ENCODE measurements at regions not wholly inside any gene's neighbourhood (a gene's known extent, or its start where the extent isn't known, plus 50 kb on each side); places are given as distances from the start of the nearest gene placed in this dataset.

DNA sequence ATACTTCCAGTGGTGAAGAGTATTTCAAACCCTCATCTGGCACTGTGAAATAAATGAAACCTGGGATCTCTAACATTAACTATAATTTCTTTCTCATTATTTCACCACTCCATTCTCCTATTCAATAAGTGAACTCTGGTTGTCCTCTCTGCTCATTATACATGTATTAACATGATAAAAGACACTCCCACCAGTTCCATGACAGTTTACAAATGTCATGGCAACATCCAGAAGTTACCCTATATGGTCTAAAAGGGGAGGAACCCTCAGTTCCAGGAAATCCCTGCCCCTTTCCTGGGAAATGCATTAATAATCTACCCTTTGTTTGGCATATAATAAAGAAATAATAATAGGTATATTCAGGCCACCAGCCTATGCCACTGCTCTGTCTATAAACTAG lies 62.7 kb upstream of the BRINP3 start:
- BruUV-seq (replicated peaks): no TSS peak
- Histone ChIP-seq H2AFZ (ENCODE audit: control insufficient read depth, low read depth, low read length) (no peak overlapping the region), H3K4me2 (ENCODE audit: control insufficient read depth, insufficient read depth) (no peak overlapping the region), H3K27me3 (replicated peaks in 1 of 2; ENCODE audit: control insufficient read depth in 2 of 2, insufficient read depth in 2 of 2, low read length in 1 of 2) (no peaks in the 10 kb centered on the region), H3K79me2 (ENCODE audit: control insufficient read depth, insufficient read depth, low read length) (no peaks in the 10 kb centered on the region), H3K4me3 (no peak overlapping the region), H3K9me3 (replicated peaks; ENCODE audit: control insufficient read depth, insufficient read depth, low read length) (no peaks in the 10 kb centered on the region), H3K4me1 (ENCODE audit: control insufficient read depth, insufficient read depth, low read length) (no peaks in the 10 kb centered on the region), H3K27ac (ENCODE audit: control insufficient read depth, insufficient read depth) (no peak overlapping the region), H4K20me1 (ENCODE audit: control insufficient read depth, insufficient read depth) (no peaks in the 10 kb centered on the region), H3K36me3 (ENCODE audit: control insufficient read depth in 2 of 2, insufficient read depth in 2 of 2, low read length in 1 of 2) (no peaks in the 10 kb centered on the region), H3K9ac (ENCODE audit: control insufficient read depth, insufficient read depth, low read length) (no peak overlapping the region)
- CTCF ChIA-PET: no interaction called here
- intact Hi-C loops (cut with micrococcal nuclease; ENCODE audit: unreplicated experiment) (no loop called here), in situ Hi-C loops (cut with MboI) (no loop called here)
- FAIRE-seq (no peak), DNase-seq (ENCODE audit: low read depth, low spot score) (no peak), ATAC-seq (no peak)
- POLR2A ChIA-PET: no interaction called here
- RAD21 ChIA-PET (ENCODE audit: unreplicated experiment): no interaction called here
- TF ChIP-seq TBL1XR1 (IDR thresholded peaks at IDR 0.05; ENCODE audit: low read depth, low read length) (no peak), CHD1 (IDR thresholded peaks at IDR 0.05; ENCODE audit: low read depth, low read length) (no peak), ZNF207 (IDR thresholded peaks at IDR 0.05; ENCODE audit: borderline replicate concordance) (no peak)
- SMC1A ChIA-PET (ENCODE audit: uncharacterized antibody, unreplicated experiment): no interaction called here

DNA sequence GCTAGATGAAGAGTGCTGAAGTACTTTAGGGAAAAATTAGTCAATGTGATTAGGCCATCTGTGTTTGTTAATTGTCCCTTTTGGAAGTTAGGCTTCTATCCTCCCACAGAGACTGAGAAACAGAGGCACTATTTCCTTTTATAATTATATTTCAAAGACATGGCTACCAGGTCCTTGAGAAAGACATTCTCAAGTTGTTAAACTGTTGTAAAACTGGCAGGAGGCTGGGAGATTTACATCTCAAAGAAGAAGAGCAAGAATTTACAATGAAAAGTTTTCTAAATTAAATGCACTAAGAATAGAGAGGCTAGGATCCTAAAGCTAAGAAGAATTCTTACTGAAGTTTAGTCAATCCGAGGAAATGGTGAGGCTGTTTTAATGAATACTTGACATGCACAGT lies 74.0 kb upstream of the BRINP3 start:
- Histone ChIP-seq H3K36me3 (ENCODE audit: control insufficient read depth in 2 of 2, insufficient read depth in 2 of 2, low read length in 1 of 2) (no peaks in the 10 kb centered on the region), H4K20me1 (ENCODE audit: control insufficient read depth, insufficient read depth) (no peaks in the 10 kb centered on the region), H3K4me2 (ENCODE audit: control insufficient read depth, insufficient read depth) (no peak overlapping the region), H2AFZ (ENCODE audit: control insufficient read depth, low read depth, low read length) (no peak overlapping the region), H3K27ac (ENCODE audit: control insufficient read depth, insufficient read depth) (no peak overlapping the region), H3K9me3 (replicated peaks; ENCODE audit: control insufficient read depth, insufficient read depth, low read length) (no peaks in the 10 kb centered on the region), H3K4me1 (ENCODE audit: control insufficient read depth, insufficient read depth, low read length) (no peaks in the 10 kb centered on the region), H3K4me3 (no peak overlapping the region), H3K27me3 (replicated peaks in 1 of 2; ENCODE audit: control insufficient read depth in 2 of 2, insufficient read depth in 2 of 2, low read length in 1 of 2) (no peaks in the 10 kb centered on the region), H3K9ac (ENCODE audit: control insufficient read depth, insufficient read depth, low read length) (no peak overlapping the region), H3K79me2 (ENCODE audit: control insufficient read depth, insufficient read depth, low read length) (no peaks in the 10 kb centered on the region)
- BruUV-seq (replicated peaks): no TSS peak
- ChIA-PET RAD21 (ENCODE audit: unreplicated experiment) (no interaction called here), CTCF (no interaction called here), POLR2A (no interaction called here), SMC1A (ENCODE audit: uncharacterized antibody, unreplicated experiment) (no interaction called here)
- in situ Hi-C loops (cut with MboI) (no loop called here), intact Hi-C loops (cut with micrococcal nuclease; ENCODE audit: unreplicated experiment) (no loop called here)
- ATAC-seq (no peak), DNase-seq (ENCODE audit: low read depth, low spot score) (no peak), FAIRE-seq (no peak)
- 12% methylated on average over 1 of the region's 1 CpG for WGBS (ENCODE audit: insufficient coverage, insufficient replicate concordance, low lambda C conversion rate, missing lambda C conversion rate)
- TF ChIP-seq MTA2 (IDR thresholded peaks at IDR 0.05; ENCODE audit: low read depth): no peak
- no peak for TF ChIP-seq PML (IDR thresholded peaks at IDR 0.05; ENCODE audit: low read length)
- TF ChIP-seq CREB1 (IDR thresholded peaks at IDR 0.05; ENCODE audit: low read depth): no peak
- TF ChIP-seq, protein P1, sequence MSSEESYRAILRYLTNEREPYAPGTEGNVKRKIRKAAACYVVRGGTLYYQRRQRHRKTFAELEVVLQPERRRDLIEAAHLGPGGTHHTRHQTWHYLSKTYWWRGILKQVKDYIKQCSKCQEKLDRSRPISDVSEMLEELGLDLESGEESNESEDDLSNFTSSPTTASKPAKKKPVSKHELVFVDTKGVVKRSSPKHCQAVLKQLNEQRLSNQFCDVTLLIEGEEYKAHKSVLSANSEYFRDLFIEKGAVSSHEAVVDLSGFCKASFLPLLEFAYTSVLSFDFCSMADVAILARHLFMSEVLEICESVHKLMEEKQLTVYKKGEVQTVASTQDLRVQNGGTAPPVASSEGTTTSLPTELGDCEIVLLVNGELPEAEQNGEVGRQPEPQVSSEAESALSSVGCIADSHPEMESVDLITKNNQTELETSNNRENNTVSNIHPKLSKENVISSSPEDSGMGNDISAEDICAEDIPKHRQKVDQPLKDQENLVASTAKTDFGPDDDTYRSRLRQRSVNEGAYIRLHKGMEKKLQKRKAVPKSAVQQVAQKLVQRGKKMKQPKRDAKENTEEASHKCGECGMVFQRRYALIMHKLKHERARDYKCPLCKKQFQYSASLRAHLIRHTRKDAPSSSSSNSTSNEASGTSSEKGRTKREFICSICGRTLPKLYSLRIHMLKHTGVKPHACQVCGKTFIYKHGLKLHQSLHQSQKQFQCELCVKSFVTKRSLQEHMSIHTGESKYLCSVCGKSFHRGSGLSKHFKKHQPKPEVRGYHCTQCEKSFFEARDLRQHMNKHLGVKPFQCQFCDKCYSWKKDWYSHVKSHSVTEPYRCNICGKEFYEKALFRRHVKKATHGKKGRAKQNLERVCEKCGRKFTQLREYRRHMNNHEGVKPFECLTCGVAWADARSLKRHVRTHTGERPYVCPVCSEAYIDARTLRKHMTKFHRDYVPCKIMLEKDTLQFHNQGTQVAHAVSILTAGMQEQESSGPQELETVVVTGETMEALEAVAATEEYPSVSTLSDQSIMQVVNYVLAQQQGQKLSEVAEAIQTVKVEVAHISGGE (CRISPR knock-in tag; IDR thresholded peaks at IDR 0.05): no peak
- no peak for TF ChIP-seq SUZ12 (IDR thresholded peaks at IDR 0.05; ENCODE audit: unreplicated experiment)
- TF ChIP-seq PAX8 (IDR thresholded peaks at IDR 0.05): no peak
- no peak for TF ChIP-seq BMI1 (IDR thresholded peaks at IDR 0.05; ENCODE audit: borderline replicate concordance)
- TF ChIP-seq POLR2A (IDR thresholded peaks at IDR 0.05; ENCODE audit: low read depth, low read length): no peak
- TF ChIP-seq, protein P2, sequence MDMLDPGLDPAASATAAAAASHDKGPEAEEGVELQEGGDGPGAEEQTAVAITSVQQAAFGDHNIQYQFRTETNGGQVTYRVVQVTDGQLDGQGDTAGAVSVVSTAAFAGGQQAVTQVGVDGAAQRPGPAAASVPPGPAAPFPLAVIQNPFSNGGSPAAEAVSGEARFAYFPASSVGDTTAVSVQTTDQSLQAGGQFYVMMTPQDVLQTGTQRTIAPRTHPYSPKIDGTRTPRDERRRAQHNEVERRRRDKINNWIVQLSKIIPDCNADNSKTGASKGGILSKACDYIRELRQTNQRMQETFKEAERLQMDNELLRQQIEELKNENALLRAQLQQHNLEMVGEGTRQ (IDR thresholded peaks at IDR 0.05; ENCODE audit: borderline replicate concordance, low read depth, low read length): no peak
- TF ChIP-seq, protein P3, sequence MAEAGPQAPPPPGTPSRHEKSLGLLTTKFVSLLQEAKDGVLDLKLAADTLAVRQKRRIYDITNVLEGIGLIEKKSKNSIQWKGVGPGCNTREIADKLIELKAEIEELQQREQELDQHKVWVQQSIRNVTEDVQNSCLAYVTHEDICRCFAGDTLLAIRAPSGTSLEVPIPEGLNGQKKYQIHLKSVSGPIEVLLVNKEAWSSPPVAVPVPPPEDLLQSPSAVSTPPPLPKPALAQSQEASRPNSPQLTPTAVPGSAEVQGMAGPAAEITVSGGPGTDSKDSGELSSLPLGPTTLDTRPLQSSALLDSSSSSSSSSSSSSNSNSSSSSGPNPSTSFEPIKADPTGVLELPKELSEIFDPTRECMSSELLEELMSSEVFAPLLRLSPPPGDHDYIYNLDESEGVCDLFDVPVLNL (IDR thresholded peaks at IDR 0.05; ENCODE audit: low read depth, low read length): no peak
- no peak for TF ChIP-seq SUPT20H (IDR thresholded peaks at IDR 0.05; ENCODE audit: borderline replicate concordance, control insufficient read depth, low read depth, low read length)
- no peak for TF ChIP-seq ZZZ3 (IDR thresholded peaks at IDR 0.05; ENCODE audit: control insufficient read depth, insufficient read length, low read depth)
- no peak for TF ChIP-seq KAT2A (conservative IDR thresholded peaks at IDR 0.05; ENCODE audit: control insufficient read depth, low read depth, low read length)

Data from GM12878 (cell line).